GM13977 (cell line): ENCODE measurements at regions not wholly inside any gene's neighbourhood (a gene's known extent, or its start where the extent isn't known, plus 50 kb on each side); places are given as distances from the start of the nearest gene placed in this dataset.

ENCODE experiments used
- DNase-seq: peaks from one replicate; pipeline ENCODE4 v3.0.0; 2012; ENCODE audit warnings: low spot score
- in situ Hi-C: fragments of 300-500 bp; cut with MboI; formaldehyde crosslinking; loops from one replicate; pipeline ENCODE4 v1.12.0; 2022; ENCODE audit warnings: low sequenced_read_pairs, low pct_unique_long_range_greater_than_20kb, mixed read lengths, inconsistent platforms; ENCODE audit not compliant: unreplicated experiment
- TF ChIP-seq, protein P1 (sequence below): IDR thresholded peaks from 2 replicates; pipeline ENCODE4 v1.5.1; 2012; ENCODE audit warnings: mild to moderate bottlenecking, control low read depth; ENCODE audit not compliant: insufficient read depth; ENCODE audit errors: extremely low read depth, missing control alignments

DNA sequence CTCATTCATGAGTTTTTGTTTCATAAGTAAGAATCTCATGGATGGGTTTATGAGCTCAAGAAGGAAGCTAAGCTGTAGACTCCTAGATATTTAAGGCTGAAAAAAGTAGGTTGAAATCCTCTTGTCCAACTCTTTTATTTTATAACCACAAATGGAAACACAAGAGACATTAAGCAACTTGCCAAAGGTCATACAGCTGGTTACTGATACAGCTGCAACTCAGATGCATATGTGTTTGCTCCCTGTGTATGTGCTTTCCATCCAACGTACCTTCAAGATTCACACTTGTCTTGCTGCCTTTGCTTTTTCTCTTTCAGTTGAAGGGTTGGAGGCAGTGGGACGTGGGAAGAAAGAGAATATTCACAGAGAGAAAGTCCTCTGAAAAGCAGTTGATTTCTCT, 153.5 kb upstream of the STMND1 start:
- DNase-seq: no peak
- in situ Hi-C loops: no loop called here
- TF ChIP-seq, protein P1, sequence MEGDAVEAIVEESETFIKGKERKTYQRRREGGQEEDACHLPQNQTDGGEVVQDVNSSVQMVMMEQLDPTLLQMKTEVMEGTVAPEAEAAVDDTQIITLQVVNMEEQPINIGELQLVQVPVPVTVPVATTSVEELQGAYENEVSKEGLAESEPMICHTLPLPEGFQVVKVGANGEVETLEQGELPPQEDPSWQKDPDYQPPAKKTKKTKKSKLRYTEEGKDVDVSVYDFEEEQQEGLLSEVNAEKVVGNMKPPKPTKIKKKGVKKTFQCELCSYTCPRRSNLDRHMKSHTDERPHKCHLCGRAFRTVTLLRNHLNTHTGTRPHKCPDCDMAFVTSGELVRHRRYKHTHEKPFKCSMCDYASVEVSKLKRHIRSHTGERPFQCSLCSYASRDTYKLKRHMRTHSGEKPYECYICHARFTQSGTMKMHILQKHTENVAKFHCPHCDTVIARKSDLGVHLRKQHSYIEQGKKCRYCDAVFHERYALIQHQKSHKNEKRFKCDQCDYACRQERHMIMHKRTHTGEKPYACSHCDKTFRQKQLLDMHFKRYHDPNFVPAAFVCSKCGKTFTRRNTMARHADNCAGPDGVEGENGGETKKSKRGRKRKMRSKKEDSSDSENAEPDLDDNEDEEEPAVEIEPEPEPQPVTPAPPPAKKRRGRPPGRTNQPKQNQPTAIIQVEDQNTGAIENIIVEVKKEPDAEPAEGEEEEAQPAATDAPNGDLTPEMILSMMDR: no peak

DNA sequence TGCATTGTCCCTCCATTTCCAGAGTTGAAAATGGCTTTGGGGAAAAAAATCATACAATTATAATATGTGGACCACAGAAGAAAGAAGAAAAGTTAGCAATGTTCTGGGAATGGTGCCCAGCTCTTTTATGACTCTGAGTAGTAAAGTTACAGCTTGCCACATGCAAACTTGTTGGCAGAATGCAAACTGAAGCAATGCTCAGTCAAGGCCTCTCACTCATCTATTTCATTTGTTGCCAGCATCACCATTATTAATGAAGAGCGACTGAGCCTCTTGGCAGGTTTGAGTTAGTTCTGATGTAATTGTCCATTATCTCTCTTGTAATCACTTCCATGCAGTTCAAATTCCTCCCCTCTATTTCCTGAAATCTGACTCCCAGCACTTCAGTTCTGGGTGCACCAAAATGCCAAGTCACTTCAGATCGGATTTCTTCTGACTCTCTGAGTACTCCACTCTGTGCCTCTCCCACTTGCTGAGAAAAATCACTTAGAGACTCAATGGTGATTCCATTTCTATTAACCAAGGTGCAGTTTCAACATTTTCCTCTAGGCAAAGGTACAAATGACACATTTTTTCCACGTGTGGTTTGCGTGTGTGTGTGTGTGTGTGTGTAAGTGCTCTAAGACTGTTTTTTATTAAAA, 154.4 kb upstream of the STMND1 start:
- in situ Hi-C loops: no loop called here
- DNase-seq: no peak
- TF ChIP-seq, protein P1: no peak

DNA sequence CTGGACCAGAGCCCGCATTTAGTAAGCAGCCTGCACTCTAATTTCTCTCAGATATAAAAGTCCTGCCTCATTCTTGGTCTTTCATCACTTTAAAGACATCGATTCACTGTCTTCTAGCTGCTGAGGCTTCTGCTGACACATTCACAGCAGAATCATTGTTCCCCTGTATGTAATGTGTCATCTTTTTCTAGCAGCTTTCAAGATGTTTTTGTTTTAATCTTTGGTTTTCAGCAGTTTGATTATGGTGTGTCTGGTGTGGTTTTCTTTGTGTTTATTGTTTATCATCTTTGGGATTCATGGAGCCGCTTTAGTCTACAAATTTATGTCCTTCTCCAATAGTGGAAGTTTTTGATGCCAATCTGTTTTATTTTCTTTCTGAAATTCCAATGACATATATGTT, 157.3 kb upstream of the STMND1 start:
- no peak for DNase-seq
- TF ChIP-seq, protein P1: no peak
- in situ Hi-C loops: no loop called here

DNA sequence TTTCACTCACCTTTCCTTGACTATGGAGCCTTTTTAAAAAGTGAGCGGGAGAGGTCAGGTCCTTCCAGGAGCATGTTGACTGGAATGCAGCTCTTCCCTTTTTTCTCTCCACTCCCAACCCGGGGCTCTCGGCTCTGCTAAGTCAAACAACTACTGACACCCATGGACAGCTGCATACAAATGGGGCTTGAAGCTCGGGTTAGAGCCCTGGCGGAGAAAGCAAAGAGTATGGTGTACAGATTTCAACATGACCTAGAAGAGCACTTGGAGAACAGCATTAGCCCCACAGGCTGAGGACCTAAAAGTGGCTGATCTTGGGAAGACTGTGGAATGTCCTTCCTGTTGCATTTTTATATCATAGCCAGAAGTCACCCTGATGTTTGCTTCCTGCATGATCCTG, 162.0 kb upstream of the STMND1 start:
- DNase-seq: no peak
- in situ Hi-C loops: no loop called here
- TF ChIP-seq, protein P1: no peak

DNA sequence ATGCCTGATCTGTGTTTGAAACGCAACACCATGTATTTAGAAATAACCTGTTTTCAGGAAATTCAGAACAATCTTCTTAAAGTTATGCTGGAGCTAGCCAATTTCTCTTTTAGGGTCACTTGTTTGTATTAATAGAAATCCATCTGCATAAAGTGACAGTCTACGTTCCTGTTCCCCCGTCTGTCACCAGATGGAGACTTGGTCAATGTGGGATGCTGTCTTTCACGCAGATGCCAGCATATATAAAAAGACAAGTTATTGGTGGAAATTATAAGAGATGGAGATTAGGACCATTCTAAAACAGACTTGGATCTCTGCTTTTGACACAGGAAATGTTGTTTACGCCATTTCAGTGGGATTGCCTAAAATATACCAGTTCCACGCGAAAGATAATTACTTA, 162.5 kb upstream of the STMND1 start:
- TF ChIP-seq, protein P1: no peak
- DNase-seq: no peak
- in situ Hi-C loops: no loop called here

DNA sequence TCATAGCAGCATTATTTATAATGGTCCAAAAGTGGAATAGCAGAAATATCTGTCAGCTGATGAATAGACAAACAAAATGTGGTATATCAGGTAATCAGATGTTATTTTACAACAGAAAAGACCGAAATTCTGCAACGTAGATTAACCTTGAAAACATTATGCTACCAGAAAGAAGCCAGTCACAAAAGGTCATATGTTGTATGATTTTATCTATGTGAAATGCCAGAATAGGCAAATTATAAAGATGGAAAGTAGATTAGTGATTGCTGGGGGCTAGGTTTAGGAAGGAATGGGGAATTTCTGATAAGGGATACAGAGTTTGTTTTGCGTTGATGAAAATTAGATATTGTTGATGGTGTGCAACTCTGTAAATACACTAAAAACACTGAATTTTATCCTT, 165.0 kb upstream of the STMND1 start:
- in situ Hi-C loops: no loop called here
- TF ChIP-seq, protein P1: no peak
- no peak for DNase-seq
